Neural progenitor cell (in vitro differentiated cells): ENCODE measurements at regions not wholly inside any gene's neighbourhood (a gene's known extent, or its start where the extent isn't known, plus 50 kb on each side); places are given as distances from the start of the nearest gene placed in this dataset.

Source experiments
- CTCF ChIP-seq: fragments of 200-600 bp; sonication (generic); IDR thresholded peaks from 2 replicates; pipeline ENCODE4 v1.5.1; 2017; ENCODE audit warnings: antibody characterized with exemption, mild to moderate bottlenecking
- EZH2 ChIP-seq: fragments of 200-600 bp; sonication (generic); IDR thresholded peaks from 2 replicates; pipeline ENCODE4 v1.6.1; 2017; ENCODE audit warnings: antibody characterized with exemption, mild to moderate bottlenecking, moderate library complexity
- EZH2phosphoT487 ChIP-seq: fragments of 200-600 bp; sonication (generic); IDR thresholded peaks from 2 replicates; pipeline ENCODE4 v1.6.1; 2017; ENCODE audit warnings: antibody characterized with exemption

DNA sequence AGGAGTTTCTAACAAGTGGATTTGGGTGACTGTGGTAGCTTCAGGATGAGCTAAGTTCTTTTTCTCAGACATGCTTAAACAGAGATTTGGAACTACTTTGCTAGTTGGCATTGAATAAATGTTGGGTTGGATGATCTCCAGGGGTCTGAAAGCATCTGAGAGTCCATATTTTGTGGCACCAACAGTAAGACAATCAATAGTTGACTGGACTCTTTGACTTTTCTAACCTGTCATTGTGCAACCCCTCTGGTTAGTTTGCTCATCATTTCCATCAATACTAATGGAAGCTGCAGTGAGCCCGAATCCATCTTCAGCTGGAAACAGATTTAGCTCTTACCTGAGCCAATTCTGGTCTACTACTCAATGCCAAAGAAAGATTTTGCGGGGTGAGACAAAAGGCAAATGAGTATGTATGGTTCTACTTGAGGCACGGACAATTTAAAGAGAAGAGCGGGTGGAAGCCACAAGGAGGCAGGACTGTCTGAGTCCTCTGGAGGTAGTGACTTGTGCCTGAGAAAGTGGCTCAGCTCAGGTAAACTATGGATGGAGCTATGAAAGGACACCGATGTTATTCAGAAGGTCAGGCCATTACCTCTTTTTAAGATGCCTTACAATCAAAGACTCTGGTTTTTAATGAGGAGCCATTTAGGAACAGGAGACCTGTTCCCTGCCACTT, 118.7 kb downstream of the MID1IP1 start:
- TF ChIP-seq EZH2 (no peak), CTCF (no peak), EZH2phosphoT487 (no peak)
